Activated CD4-positive, alpha-beta memory T cell treated with anti-CD3 and anti-CD28 coated beads, Interleukin-2, amount 10 ng/mL, durations not matched to agents 7 days and 5 days (primary cell): ENCODE measurements at regions not wholly inside any gene's neighbourhood (a gene's known extent, or its start where the extent isn't known, plus 50 kb on each side); places are given as distances from the start of the nearest gene placed in this dataset.

Experiments used
- CTCF ChIA-PET: fragments of 350-600 bp; sonication (Branson Sonifier 250); formaldehyde crosslinking; loops from one replicate; lab custom pipeline; 2021; ENCODE audit warnings: antibody characterized with exemption, inconsistent platforms; lab: Charles Lee
- POLR2A ChIA-PET: fragments of 350-600 bp; sonication (Branson Sonifier 250); formaldehyde crosslinking; loops from one replicate; lab custom pipeline; 2021; ENCODE audit warnings: antibody characterized with exemption; lab: Charles Lee
- DNase-seq: peaks from one replicate; pipeline ENCODE4 v3.0.0-alpha.2; 2020
- H3K27ac Mint-ChIP-seq: one replicate; pipeline ENCODE4 v1.8.0; 2021; ENCODE audit warnings: mild to moderate bottlenecking, mixed read lengths
- H3K27me3 Mint-ChIP-seq: one replicate; pipeline ENCODE4 v1.8.0; 2021; ENCODE audit warnings: mixed read lengths
- H3K36me3 Mint-ChIP-seq: one replicate; pipeline ENCODE4 v1.8.0; 2021; ENCODE audit warnings: low read depth, mixed read lengths
- H3K4me1 Mint-ChIP-seq: one replicate; pipeline ENCODE4 v1.8.0; 2021; ENCODE audit warnings: mixed read lengths
- H3K4me3 Mint-ChIP-seq: one replicate; pipeline ENCODE4 v1.8.0; 2021; ENCODE audit warnings: mild to moderate bottlenecking, mixed read lengths
- H3K9me3 Mint-ChIP-seq: one replicate; pipeline ENCODE4 v1.8.0; 2021; ENCODE audit warnings: mixed read lengths

- no peak overlapping the region for H3K4me3 Mint-ChIP-seq
- POLR2A ChIA-PET = no interaction called here
- CTCF ChIA-PET = interaction anchor here (0.6 to 3.5 kb wide), 12 partner anchors 9 to 1178 kb away, joined by 3 to 26 read pairs (median 3); partner anchors contain the start of gene GINS2
Measured at GRCh38 chr16:85296859-85297660, 184.8 kb upstream of the CIBAR2 start.

GRCh38 chr16:85297881-85298280 lies 185.6 kb upstream of the CIBAR2 start:
- Mint-ChIP-seq H3K4me1 (no peaks in the 10 kb centered on the region), H3K36me3 (no peaks in the 10 kb centered on the region), H3K9me3 (no peaks in the 10 kb centered on the region), H3K27me3 (no peaks in the 10 kb centered on the region), H3K4me3 (no peak overlapping the region), H3K27ac (no peak overlapping the region)
- ChIA-PET POLR2A (no interaction called here), CTCF (interaction anchor here (0.7 to 3.5 kb wide), 8 partner anchors 9 to 965 kb away, joined by 3 to 26 read pairs (median 3); no protein-coding TSS in a partner anchor)
- DNase-seq = no peak

More at GRCh38 chr16:85296859-85297660, 184.8 kb upstream of the CIBAR2 start:
- DNase-seq = peak; percentile 56
- Mint-ChIP-seq H3K4me1 (no peaks in the 10 kb centered on the region), H3K27ac (no peak overlapping the region), H3K27me3 (no peaks in the 10 kb centered on the region), H3K36me3 (no peaks in the 10 kb centered on the region), H3K9me3 (no peaks in the 10 kb centered on the region)

GRCh38 chr16:85300406-85300968 lies 188.2 kb upstream of the CIBAR2 start:
- Mint-ChIP-seq H3K4me3 (no peak overlapping the region), H3K27ac (no peak overlapping the region), H3K27me3 (no peaks in the 10 kb centered on the region), H3K36me3 (no peaks in the 10 kb centered on the region), H3K9me3 (no peaks in the 10 kb centered on the region), H3K4me1 (peaks cover 20% of the 10 kb centered on the region)
- ChIA-PET POLR2A (no interaction called here), CTCF (interaction anchor here (1.2 kb wide), 1 partner anchor 11 kb away, joined by 5 read pairs; no protein-coding TSS in a partner anchor)
- no peak for DNase-seq

- Mint-ChIP-seq H3K36me3 (no peaks in the 10 kb centered on the region), H3K27ac (no peak overlapping the region), H3K4me1 (peaks cover 28% of the 10 kb centered on the region), H3K9me3 (no peaks in the 10 kb centered on the region), H3K27me3 (no peaks in the 10 kb centered on the region), H3K4me3 (no peak overlapping the region)
- CTCF ChIA-PET = no interaction called here
- no peak for DNase-seq
- POLR2A ChIA-PET = no interaction called here
Measured at GRCh38 chr16:85301231-85301630, 189.0 kb upstream of the CIBAR2 start.

GRCh38 chr16:85302018-85302847 lies 190.0 kb upstream of the CIBAR2 start:
- ChIA-PET CTCF (no interaction called here), POLR2A (no interaction called here)
- Mint-ChIP-seq H3K27me3 (no peaks in the 10 kb centered on the region), H3K4me3 (no peak overlapping the region), H3K36me3 (no peaks in the 10 kb centered on the region), H3K27ac (no peak overlapping the region), H3K4me1 (peaks cover 34% of the 10 kb centered on the region), H3K9me3 (no peaks in the 10 kb centered on the region)
- no peak for DNase-seq

GRCh38 chr16:85302848-85303353 lies 190.6 kb upstream of the CIBAR2 start:
- no peaks in the 10 kb centered on the region for H3K9me3 Mint-ChIP-seq
- no peak overlapping the region for H3K4me3 Mint-ChIP-seq
- CTCF ChIA-PET = no interaction called here
- no peak overlapping the region for H3K27ac Mint-ChIP-seq
- no peak for DNase-seq
- POLR2A ChIA-PET = no interaction called here
- H3K36me3 Mint-ChIP-seq = no peaks in the 10 kb centered on the region
- no peaks in the 10 kb centered on the region for H3K27me3 Mint-ChIP-seq
- H3K4me1 Mint-ChIP-seq = peaks cover 35% of the 10 kb centered on the region

- Mint-ChIP-seq H3K36me3 (no peaks in the 10 kb centered on the region), H3K4me1 (peaks cover 40% of the 10 kb centered on the region), H3K27ac (peak overlapping the region; percentile 54), H3K27me3 (no peaks in the 10 kb centered on the region), H3K4me3 (peak overlapping the region; percentile 75), H3K9me3 (no peaks in the 10 kb centered on the region)
- POLR2A ChIA-PET = no interaction called here
- peak; percentile 83 for DNase-seq
- CTCF ChIA-PET = interaction anchor here (1.3 kb wide), 1 partner anchor 189 kb away, joined by 3 read pairs; no protein-coding TSS in a partner anchor
Measured at GRCh38 chr16:85303354-85303883, 191.1 kb upstream of the CIBAR2 start.

- no peaks in the 10 kb centered on the region for H3K27me3 Mint-ChIP-seq
- DNase-seq = no peak
- H3K4me3 Mint-ChIP-seq = peak overlapping the region; percentile 75
- H3K9me3 Mint-ChIP-seq = no peaks in the 10 kb centered on the region
- H3K36me3 Mint-ChIP-seq = no peaks in the 10 kb centered on the region
- ChIA-PET CTCF (interaction anchor here (1.3 to 1.9 kb wide), 3 partner anchors 26 to 189 kb away, joined by 3 to 6 read pairs (median 4); no protein-coding TSS in a partner anchor), POLR2A (no interaction called here)
- H3K4me1 Mint-ChIP-seq = peaks cover 46% of the 10 kb centered on the region
- H3K27ac Mint-ChIP-seq = no peak overlapping the region
Measured at GRCh38 chr16:85304337-85304736, 192.1 kb upstream of the CIBAR2 start.

GRCh38 chr16:85306071-85306792 lies 194.0 kb upstream of the CIBAR2 start:
- CTCF ChIA-PET = interaction anchor here (0.9 to 4.2 kb wide), 4 partner anchors 10 to 310 kb away, joined by 3 to 26 read pairs (median 4); no protein-coding TSS in a partner anchor
- H3K27me3 Mint-ChIP-seq = peaks cover 1% of the 10 kb centered on the region
- H3K4me1 Mint-ChIP-seq = peaks cover 53% of the 10 kb centered on the region
- H3K9me3 Mint-ChIP-seq = no peaks in the 10 kb centered on the region
- H3K27ac Mint-ChIP-seq = peak overlapping the region; percentile 85
- peak; percentile 89 for DNase-seq
- no peaks in the 10 kb centered on the region for H3K36me3 Mint-ChIP-seq
- no peak overlapping the region for H3K4me3 Mint-ChIP-seq
- POLR2A ChIA-PET = interaction anchor here (1.0 kb wide), 1 partner anchor 24 kb away, joined by 3 read pairs; no protein-coding TSS in a partner anchor

- Mint-ChIP-seq H3K4me3 (no peak overlapping the region), H3K27ac (peak overlapping the region; percentile 85), H3K27me3 (peaks cover 5% of the 10 kb centered on the region), H3K4me1 (peaks cover 57% of the 10 kb centered on the region), H3K9me3 (no peaks in the 10 kb centered on the region), H3K36me3 (no peaks in the 10 kb centered on the region)
- DNase-seq = no peak
- ChIA-PET CTCF (interaction anchor here (1.0 to 4.2 kb wide), 3 partner anchors 10 to 309 kb away, joined by 3 to 26 read pairs (median 5); no protein-coding TSS in a partner anchor), POLR2A (no interaction called here)
Measured at GRCh38 chr16:85306793-85307551, 194.7 kb upstream of the CIBAR2 start.

- Mint-ChIP-seq H3K4me1 (peaks cover 59% of the 10 kb centered on the region), H3K27me3 (peaks cover 7% of the 10 kb centered on the region), H3K36me3 (no peaks in the 10 kb centered on the region), H3K4me3 (no peak overlapping the region), H3K27ac (no peak overlapping the region), H3K9me3 (no peaks in the 10 kb centered on the region)
- ChIA-PET POLR2A (no interaction called here), CTCF (interaction anchor here (4.2 kb wide), 1 partner anchor 11 kb away, joined by 26 read pairs; no protein-coding TSS in a partner anchor)
- DNase-seq = no peak
Measured at GRCh38 chr16:85307552-85308364, 195.5 kb upstream of the CIBAR2 start.
